HepG2 (cell line): ENCODE measurements at regions not wholly inside any gene's neighbourhood (a gene's known extent, or its start where the extent isn't known, plus 50 kb on each side); places are given as distances from the start of the nearest gene placed in this dataset.

ENCODE experiments used
- ATAC-seq: fragments of 200-7000 bp; cut with Tn5 transposase; 3 replicates; pipeline ENCODE4 v1.9.1; 2020; ENCODE audit warnings: mild to moderate bottlenecking, moderate library complexity
- BruUV-seq: library from RNA; stranded (reverse); fragments of 400-500 nt; replicated peaks from 2 replicates; lab custom pipeline; 2021; lab: Mats Ljungman, UMichigan
- CTCF ChIA-PET: fragments of 300-600 bp; formaldehyde crosslinking; extraction: SDS; loops from one replicate; lab custom pipeline; 2021; ENCODE audit warnings: low total read pairs, inconsistent platforms, low intra/inter-chr PET ratio; lab: Yijun Ruan, JAX
- POLR2A ChIA-PET: fragments of 350-600 bp; sonication (Branson Sonifier 250); formaldehyde crosslinking; loops from one replicate; lab custom pipeline; 2020; ENCODE audit warnings: antibody characterized with exemption, inconsistent platforms; lab: Yijun Ruan, JAX
- DNase-seq: peaks from one replicate; pipeline ENCODE4 v3.0.0-alpha.2; 2015; ENCODE audit warnings: low spot score
- FAIRE-seq: peaks from 3 replicates; lab custom pipeline; 2011; peaks lifted over from hg19 to GRCh38; lab: Jason Lieb, UNC
- H2AFZ ChIP-seq: one replicate; pipeline ENCODE4 v1.6.1; 2011; ENCODE audit warnings: low read length, inconsistent platforms
- H3K27ac ChIP-seq: fragments of 300-600 bp; 3 replicates; pipeline ENCODE4 v1.8.0; 2011; ENCODE audit warnings: mixed run types, mild to moderate bottlenecking, mixed read lengths, low read length, inconsistent platforms; ENCODE audit not compliant: insufficient read depth; ENCODE audit errors: extremely low read length
- H3K27me3 ChIP-seq, 2 experiments: fragments of 200-600 bp in 1 of 2; 2 replicates in 1 of 2; 3 replicates in 1 of 2; pipeline versions ENCODE4 v1.6.0 to v1.8.0; 2011; ENCODE audit warnings: low read length in 2 of 2, mild to moderate bottlenecking in 2 of 2, moderate library complexity in 2 of 2, inconsistent platforms in 1 of 2; ENCODE audit not compliant: insufficient read depth in 2 of 2, control insufficient read depth in 1 of 2
- H3K36me3 ChIP-seq, 2 experiments: fragments of 200-600 bp in 1 of 2; replicated peaks in 1 of 2; 2 replicates in 1 of 2; 3 replicates in 1 of 2; pipeline versions ENCODE4 v1.5.1 to v1.8.0; 2011; ENCODE audit warnings: low read length in 2 of 2, inconsistent platforms in 1 of 2; ENCODE audit not compliant: insufficient read depth in 2 of 2, control insufficient read depth in 1 of 2
- H3K4me1 ChIP-seq: 2 replicates; pipeline ENCODE4 v1.5.1; 2012; ENCODE audit warnings: low read length, inconsistent platforms; ENCODE audit not compliant: insufficient read depth
- H3K4me2 ChIP-seq: 2 replicates; pipeline ENCODE4 v1.6.0; 2011; ENCODE audit warnings: low read depth, low read length, inconsistent platforms
- H3K4me3 ChIP-seq, 3 experiments: fragments of 200-600 bp in 1 of 3; sonication (generic), shearing (Covaris generic) in 1 of 3; replicated peaks in 1 of 3; 2 replicates each; pipeline ENCODE4 v1.5.1; 2011 to 2016; ENCODE audit warnings: low read length in 3 of 3, inconsistent platforms in 2 of 3, low read depth in 2 of 3, mild to moderate bottlenecking in 2 of 3, control low read depth in 1 of 3, mixed read lengths in 1 of 3; ENCODE audit not compliant: insufficient read depth in 1 of 3
- H3K79me2 ChIP-seq: one replicate; pipeline ENCODE4 v1.6.1; 2011; ENCODE audit warnings: low read length, inconsistent platforms; ENCODE audit not compliant: insufficient read depth
- H3K9ac ChIP-seq: 2 replicates; pipeline ENCODE4 v1.6.0; 2011; ENCODE audit warnings: mild to moderate bottlenecking, low read depth, low read length, inconsistent platforms; ENCODE audit not compliant: insufficient read depth
- H3K9me3 ChIP-seq: 2 replicates; pipeline ENCODE4 v1.5.1; 2012; ENCODE audit warnings: mild to moderate bottlenecking, low read length
- H4K20me1 ChIP-seq: 2 replicates; pipeline ENCODE4 v1.6.0; 2011; ENCODE audit warnings: inconsistent platforms, mild to moderate bottlenecking, low read length, moderate library complexity; ENCODE audit not compliant: insufficient read depth
- NCOA5 ChIP-seq: sonication (generic); formaldehyde crosslinking; IDR thresholded peaks from 2 replicates; pipeline ENCODE4 v1.4.0; 2020; ENCODE audit warnings: missing genetic modification reagents
- NFATC3 ChIP-seq: sonication (generic); formaldehyde crosslinking; IDR thresholded peaks from 2 replicates; pipeline ENCODE4 v1.5.1; 2020; ENCODE audit warnings: mild to moderate bottlenecking, missing genetic modification reagents
- TCF7 ChIP-seq: sonication (generic); IDR thresholded peaks from 2 replicates; pipeline ENCODE4 v1.6.1; 2016; ENCODE audit warnings: antibody characterized with exemption, low read depth
- ZNF253 ChIP-seq: sonication (generic); formaldehyde crosslinking; IDR thresholded peaks from 2 replicates; pipeline ENCODE4 v1.8.0; 2022; ENCODE audit warnings: mild to moderate bottlenecking, missing genetic modification reagents, borderline replicate concordance
- WGBS: methylation state at CpG from one replicate; pipeline ENCODE4 v1.1.6; 2017; ENCODE audit warnings: low lambda C conversion rate; 5-methylcytosine and 5-hydroxymethylcytosine counted together
- in situ Hi-C: cut with HindIII; loops from 2 replicates; pipeline ENCODE4 v1.10.0; 2017; ENCODE audit warnings: low pct_unique_long_range_greater_than_20kb; ENCODE audit not compliant: extremely low pct_ligation_motif_present
- intact Hi-C: fragments of 100-400 bp; cut with micrococcal nuclease; formaldehyde crosslinking; loops from one replicate; pipeline ENCODE4 v1.10.0; 2022; ENCODE audit not compliant: unreplicated experiment
- TF ChIP-seq, protein P1 (sequence below): sonication (generic); formaldehyde crosslinking; IDR thresholded peaks from 2 replicates; pipeline ENCODE4 v1.5.0; 2020; ENCODE audit warnings: mild to moderate bottlenecking, missing genetic modification reagents, moderate library complexity
- TF ChIP-seq, protein P2 (sequence below): sonication (generic); formaldehyde crosslinking; IDR thresholded peaks from 2 replicates; pipeline ENCODE4 v1.4.0; 2020; ENCODE audit warnings: missing genetic modification reagents, borderline replicate concordance
- TF ChIP-seq, protein P3 (sequence below), 2 experiments: IDR thresholded peaks; 2 replicates each; pipeline ENCODE4 v1.6.1; 2011 to 2012; ENCODE audit warnings: low read length in 2 of 2, borderline replicate concordance in 1 of 2, low read depth in 1 of 2, mild to moderate bottlenecking in 1 of 2, moderate library complexity in 1 of 2

DNA sequence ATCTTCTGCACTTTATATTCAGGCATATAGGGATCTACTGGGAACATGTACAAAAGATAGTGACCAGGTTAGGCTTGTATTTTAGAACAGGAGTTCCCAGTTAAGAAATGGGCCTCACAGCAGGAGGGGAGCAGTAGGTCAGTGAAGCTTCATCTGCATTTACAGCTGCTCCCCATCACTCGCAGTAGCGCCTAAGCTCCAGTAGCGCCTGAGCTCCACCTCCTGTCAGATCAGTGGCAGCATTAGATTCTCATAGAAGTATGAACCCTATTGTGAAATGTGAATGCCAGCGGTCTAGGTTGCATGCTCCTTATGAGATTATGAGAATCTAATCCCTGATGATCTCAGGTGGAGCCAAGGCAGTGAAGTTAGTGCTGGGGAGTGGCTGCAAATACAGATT is 224.4 kb upstream of the CYRIA start:
- Histone ChIP-seq H3K9me3 (no peaks in the 10 kb centered on the region), H3K4me2 (no peak overlapping the region), H3K27me3 (no peaks in the 10 kb centered on the region), H3K27ac (no peak overlapping the region), H3K4me1 (no peaks in the 10 kb centered on the region), H2AFZ (no peak overlapping the region), H3K36me3 (no peaks in the 10 kb centered on the region), H3K9ac (no peak overlapping the region), H3K79me2 (no peaks in the 10 kb centered on the region), H4K20me1 (no peaks in the 10 kb centered on the region), H3K4me3 (no peak overlapping the region)
- FAIRE-seq: no peak
- ChIA-PET CTCF (no interaction called here), POLR2A (no interaction called here)
- WGBS: 20% methylated on average over 1 of the region's 4 CpGs
- in situ Hi-C loops: no loop called here
- peak; percentile 15 for DNase-seq
- TF ChIP-seq, protein P1, sequence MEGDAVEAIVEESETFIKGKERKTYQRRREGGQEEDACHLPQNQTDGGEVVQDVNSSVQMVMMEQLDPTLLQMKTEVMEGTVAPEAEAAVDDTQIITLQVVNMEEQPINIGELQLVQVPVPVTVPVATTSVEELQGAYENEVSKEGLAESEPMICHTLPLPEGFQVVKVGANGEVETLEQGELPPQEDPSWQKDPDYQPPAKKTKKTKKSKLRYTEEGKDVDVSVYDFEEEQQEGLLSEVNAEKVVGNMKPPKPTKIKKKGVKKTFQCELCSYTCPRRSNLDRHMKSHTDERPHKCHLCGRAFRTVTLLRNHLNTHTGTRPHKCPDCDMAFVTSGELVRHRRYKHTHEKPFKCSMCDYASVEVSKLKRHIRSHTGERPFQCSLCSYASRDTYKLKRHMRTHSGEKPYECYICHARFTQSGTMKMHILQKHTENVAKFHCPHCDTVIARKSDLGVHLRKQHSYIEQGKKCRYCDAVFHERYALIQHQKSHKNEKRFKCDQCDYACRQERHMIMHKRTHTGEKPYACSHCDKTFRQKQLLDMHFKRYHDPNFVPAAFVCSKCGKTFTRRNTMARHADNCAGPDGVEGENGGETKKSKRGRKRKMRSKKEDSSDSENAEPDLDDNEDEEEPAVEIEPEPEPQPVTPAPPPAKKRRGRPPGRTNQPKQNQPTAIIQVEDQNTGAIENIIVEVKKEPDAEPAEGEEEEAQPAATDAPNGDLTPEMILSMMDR (CRISPR knock-in tag): peak; percentile 26; the same call in 1 of the 2 replicates
- TF ChIP-seq, protein P2, sequence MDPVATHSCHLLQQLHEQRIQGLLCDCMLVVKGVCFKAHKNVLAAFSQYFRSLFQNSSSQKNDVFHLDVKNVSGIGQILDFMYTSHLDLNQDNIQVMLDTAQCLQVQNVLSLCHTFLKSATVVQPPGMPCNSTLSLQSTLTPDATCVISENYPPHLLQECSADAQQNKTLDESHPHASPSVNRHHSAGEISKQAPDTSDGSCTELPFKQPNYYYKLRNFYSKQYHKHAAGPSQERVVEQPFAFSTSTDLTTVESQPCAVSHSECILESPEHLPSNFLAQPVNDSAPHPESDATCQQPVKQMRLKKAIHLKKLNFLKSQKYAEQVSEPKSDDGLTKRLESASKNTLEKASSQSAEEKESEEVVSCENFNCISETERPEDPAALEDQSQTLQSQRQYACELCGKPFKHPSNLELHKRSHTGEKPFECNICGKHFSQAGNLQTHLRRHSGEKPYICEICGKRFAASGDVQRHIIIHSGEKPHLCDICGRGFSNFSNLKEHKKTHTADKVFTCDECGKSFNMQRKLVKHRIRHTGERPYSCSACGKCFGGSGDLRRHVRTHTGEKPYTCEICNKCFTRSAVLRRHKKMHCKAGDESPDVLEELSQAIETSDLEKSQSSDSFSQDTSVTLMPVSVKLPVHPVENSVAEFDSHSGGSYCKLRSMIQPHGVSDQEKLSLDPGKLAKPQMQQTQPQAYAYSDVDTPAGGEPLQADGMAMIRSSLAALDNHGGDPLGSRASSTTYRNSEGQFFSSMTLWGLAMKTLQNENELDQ (CRISPR knock-in tag): no peak
- no TSS peak for BruUV-seq
- intact Hi-C loops: no loop called here
- ATAC-seq: peak; percentile 71

DNA sequence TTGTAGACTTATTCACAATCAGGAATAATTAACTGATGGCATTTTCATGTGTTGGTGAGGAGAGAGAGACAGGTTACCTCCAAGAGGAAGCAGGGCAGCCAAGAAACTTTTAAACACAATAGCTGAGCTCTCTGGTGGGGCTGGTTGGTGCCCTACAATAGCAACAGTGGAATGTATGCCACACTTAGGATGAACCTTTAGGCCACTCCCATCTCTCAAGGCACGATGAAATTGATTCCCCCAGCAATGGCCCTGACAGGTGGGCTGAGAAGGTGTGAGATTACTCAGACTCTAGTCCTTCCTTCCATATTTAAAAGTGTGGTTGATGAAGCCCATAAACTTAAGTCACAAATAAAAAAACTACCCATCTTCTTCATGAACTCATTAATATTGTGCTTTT is 219.4 kb upstream of the CYRIA start:
- BruUV-seq: no TSS peak
- POLR2A ChIA-PET: no interaction called here
- no peak for TF ChIP-seq TCF7
- no peak for TF ChIP-seq NCOA5 (CRISPR knock-in tag)
- no peak for TF ChIP-seq ZNF253 (CRISPR knock-in tag)
- TF ChIP-seq NFATC3: no peak
- TF ChIP-seq, protein P3, sequence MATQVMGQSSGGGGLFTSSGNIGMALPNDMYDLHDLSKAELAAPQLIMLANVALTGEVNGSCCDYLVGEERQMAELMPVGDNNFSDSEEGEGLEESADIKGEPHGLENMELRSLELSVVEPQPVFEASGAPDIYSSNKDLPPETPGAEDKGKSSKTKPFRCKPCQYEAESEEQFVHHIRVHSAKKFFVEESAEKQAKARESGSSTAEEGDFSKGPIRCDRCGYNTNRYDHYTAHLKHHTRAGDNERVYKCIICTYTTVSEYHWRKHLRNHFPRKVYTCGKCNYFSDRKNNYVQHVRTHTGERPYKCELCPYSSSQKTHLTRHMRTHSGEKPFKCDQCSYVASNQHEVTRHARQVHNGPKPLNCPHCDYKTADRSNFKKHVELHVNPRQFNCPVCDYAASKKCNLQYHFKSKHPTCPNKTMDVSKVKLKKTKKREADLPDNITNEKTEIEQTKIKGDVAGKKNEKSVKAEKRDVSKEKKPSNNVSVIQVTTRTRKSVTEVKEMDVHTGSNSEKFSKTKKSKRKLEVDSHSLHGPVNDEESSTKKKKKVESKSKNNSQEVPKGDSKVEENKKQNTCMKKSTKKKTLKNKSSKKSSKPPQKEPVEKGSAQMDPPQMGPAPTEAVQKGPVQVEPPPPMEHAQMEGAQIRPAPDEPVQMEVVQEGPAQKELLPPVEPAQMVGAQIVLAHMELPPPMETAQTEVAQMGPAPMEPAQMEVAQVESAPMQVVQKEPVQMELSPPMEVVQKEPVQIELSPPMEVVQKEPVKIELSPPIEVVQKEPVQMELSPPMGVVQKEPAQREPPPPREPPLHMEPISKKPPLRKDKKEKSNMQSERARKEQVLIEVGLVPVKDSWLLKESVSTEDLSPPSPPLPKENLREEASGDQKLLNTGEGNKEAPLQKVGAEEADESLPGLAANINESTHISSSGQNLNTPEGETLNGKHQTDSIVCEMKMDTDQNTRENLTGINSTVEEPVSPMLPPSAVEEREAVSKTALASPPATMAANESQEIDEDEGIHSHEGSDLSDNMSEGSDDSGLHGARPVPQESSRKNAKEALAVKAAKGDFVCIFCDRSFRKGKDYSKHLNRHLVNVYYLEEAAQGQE (IDR thresholded peaks at IDR 0.05; ENCODE audit: borderline replicate concordance in 1 of 2, low read depth in 1 of 2, low read length in 2 of 2): no peak

More for the DNA sequence above, 219.4 kb upstream of the CYRIA start:
- WGBS: 0% methylated on average over 1 of the region's 1 CpG
- ATAC-seq (no peak), DNase-seq (no peak), FAIRE-seq (no peak)
- no peaks in the 10 kb centered on the region for H3K4me1 ChIP-seq
- intact Hi-C loops: no loop called here
- H3K79me2 ChIP-seq: no peaks in the 10 kb centered on the region
- no peaks in the 10 kb centered on the region for H3K36me3 ChIP-seq
- H3K9ac ChIP-seq: no peak overlapping the region
- H4K20me1 ChIP-seq: no peaks in the 10 kb centered on the region
- no peak overlapping the region for H2AFZ ChIP-seq
- H3K27ac ChIP-seq: no peak overlapping the region
- no peak overlapping the region for H3K4me3 ChIP-seq
- H3K4me2 ChIP-seq: no peak overlapping the region
- CTCF ChIA-PET: no interaction called here
- no peaks in the 10 kb centered on the region for H3K9me3 ChIP-seq
- no peaks in the 10 kb centered on the region for H3K27me3 ChIP-seq
- in situ Hi-C loops: no loop called here
